ENCODE measurements at regions not wholly inside any gene's neighbourhood (a gene's known extent, or its start where the extent isn't known, plus 50 kb on each side); places are given as distances from the start of the nearest gene placed in this dataset.

DNA sequence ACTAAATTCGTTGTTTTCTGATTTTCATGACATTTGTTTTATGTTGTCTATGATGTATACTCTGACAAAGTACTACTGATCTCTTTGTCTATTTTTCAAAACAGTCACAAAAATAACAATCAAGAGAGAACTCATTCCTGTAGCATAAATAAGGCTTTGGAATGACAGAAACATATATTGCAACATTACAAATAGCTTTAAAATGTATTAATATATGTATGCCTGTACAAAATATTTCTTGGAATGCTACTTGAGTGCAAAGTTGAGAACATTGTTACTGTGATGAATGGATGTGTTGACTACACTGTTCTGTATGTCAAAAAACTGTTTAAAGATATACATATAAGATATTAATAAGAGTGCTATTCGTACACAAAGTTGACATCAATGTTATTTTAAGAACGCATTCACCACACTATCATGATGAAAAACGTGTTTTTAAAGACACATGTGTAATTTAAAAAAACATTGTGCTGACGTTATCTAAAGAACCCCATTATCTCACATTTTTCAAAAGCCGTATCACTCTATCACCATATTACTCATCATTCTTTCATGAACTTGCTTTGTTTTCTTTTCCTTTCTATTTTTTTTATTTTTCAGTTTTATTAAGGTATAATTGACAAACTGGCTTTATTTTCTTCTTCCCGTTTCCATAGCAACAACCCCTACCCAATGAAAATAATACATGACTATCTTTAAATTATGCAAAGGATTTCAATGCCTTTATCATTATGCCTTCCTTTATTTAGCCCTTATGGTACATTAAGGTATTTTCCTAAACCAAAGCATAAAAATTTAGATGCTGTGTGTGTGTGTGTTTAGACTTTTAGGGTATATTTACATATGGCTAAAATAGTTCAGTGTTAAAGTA is 918.8 kb downstream of the SLITRK1 start:
- TF ChIP-seq, protein P1, sequence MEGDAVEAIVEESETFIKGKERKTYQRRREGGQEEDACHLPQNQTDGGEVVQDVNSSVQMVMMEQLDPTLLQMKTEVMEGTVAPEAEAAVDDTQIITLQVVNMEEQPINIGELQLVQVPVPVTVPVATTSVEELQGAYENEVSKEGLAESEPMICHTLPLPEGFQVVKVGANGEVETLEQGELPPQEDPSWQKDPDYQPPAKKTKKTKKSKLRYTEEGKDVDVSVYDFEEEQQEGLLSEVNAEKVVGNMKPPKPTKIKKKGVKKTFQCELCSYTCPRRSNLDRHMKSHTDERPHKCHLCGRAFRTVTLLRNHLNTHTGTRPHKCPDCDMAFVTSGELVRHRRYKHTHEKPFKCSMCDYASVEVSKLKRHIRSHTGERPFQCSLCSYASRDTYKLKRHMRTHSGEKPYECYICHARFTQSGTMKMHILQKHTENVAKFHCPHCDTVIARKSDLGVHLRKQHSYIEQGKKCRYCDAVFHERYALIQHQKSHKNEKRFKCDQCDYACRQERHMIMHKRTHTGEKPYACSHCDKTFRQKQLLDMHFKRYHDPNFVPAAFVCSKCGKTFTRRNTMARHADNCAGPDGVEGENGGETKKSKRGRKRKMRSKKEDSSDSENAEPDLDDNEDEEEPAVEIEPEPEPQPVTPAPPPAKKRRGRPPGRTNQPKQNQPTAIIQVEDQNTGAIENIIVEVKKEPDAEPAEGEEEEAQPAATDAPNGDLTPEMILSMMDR (IDR thresholded peaks at IDR 0.05), result no peak
- TF ChIP-seq POLR2A (IDR thresholded peaks at IDR 0.05), result no peak
